ENCODE measurements at regions not wholly inside any gene's neighbourhood (a gene's known extent, or its start where the extent isn't known, plus 50 kb on each side); places are given as distances from the start of the nearest gene placed in this dataset.
A peak's percentile ranks its signal among the peaks of the same experiment; 100 is the strongest.
"Not testable (repeated sequence)": the region's sequence is repeated elsewhere in the genome, so short reads cannot be mapped to it uniquely, and the experiment has no call there.

- H3K36me3 ChIP-seq (ENCODE audit: control insufficient read depth, insufficient read depth, low read length); H3K9me3 ChIP-seq (replicated peaks; ENCODE audit: control insufficient read depth, low read depth, low read length); H3K27ac ChIP-seq (ENCODE audit: low read length); H3K4me1 ChIP-seq (ENCODE audit: control insufficient read depth, insufficient read depth, low read length); H3K27me3 ChIP-seq (ENCODE audit: control insufficient read depth, insufficient read depth, low read length); DNase-seq; H3K4me3 ChIP-seq (ENCODE audit: low read length): not testable (repeated sequence)
- WGBS (ENCODE audit: insufficient coverage), result 75% methylated on average over 1 of the region's 2 CpGs
These were observed 53.5 kb upstream of the KIF2A start for GRCh38 chr5:62252519-62252918.

GRCh38 chr5:62255551-62255950 lies 50.5 kb upstream of the KIF2A start:
- H3K4me3 ChIP-seq (ENCODE audit: low read length); H3K27ac ChIP-seq (ENCODE audit: low read length); H3K36me3 ChIP-seq (ENCODE audit: control insufficient read depth, insufficient read depth, low read length); H3K27me3 ChIP-seq (ENCODE audit: control insufficient read depth, insufficient read depth, low read length); H3K9me3 ChIP-seq (replicated peaks; ENCODE audit: control insufficient read depth, low read depth, low read length): not testable (repeated sequence)
- no CpG with 5 or more reads among the region's 1 CpG for WGBS (ENCODE audit: insufficient coverage)
- peak; percentile 73 for DNase-seq
- H3K4me1 ChIP-seq (ENCODE audit: control insufficient read depth, insufficient read depth, low read length), result peaks cover 10% of the 10 kb centered on the region

GRCh38 chr5:62256161-62257019 lies 49.6 kb upstream of the KIF2A start:
- H3K4me1 ChIP-seq (ENCODE audit: control insufficient read depth, insufficient read depth, low read length), result peaks cover 12% of the 10 kb centered on the region
- H3K27me3 ChIP-seq (ENCODE audit: control insufficient read depth, insufficient read depth, low read length), result no peaks in the 10 kb centered on the region
- H3K36me3 ChIP-seq (ENCODE audit: control insufficient read depth, insufficient read depth, low read length), result no peaks in the 10 kb centered on the region
- no peaks in the 10 kb centered on the region for H3K9me3 ChIP-seq (replicated peaks; ENCODE audit: control insufficient read depth, low read depth, low read length)
- peak overlapping the region; percentile 62 for H3K27ac ChIP-seq (ENCODE audit: low read length)
- no CpG with 5 or more reads among the region's 8 CpGs for WGBS (ENCODE audit: insufficient coverage)
- DNase-seq, result peak; percentile 34
- H3K4me3 ChIP-seq (ENCODE audit: low read length), result no peak overlapping the region
